HG03354 (cell line): ENCODE measurements at regions not wholly inside any gene's neighbourhood (a gene's known extent, or its start where the extent isn't known, plus 50 kb on each side); places are given as distances from the start of the nearest gene placed in this dataset.

Experiments
- ATAC-seq: cut with Tn5 transposase; IDR thresholded peaks from one replicate; pipeline ENCODE4 v1.9.1; 2021; ENCODE audit warnings: mild to moderate bottlenecking; ENCODE audit not compliant: unreplicated experiment, poor library complexity, severe bottlenecking

GRCh38 chr5:99119326-99119725 lies 190.5 kb upstream of the CHD1 start:
- no peak for ATAC-seq

DNA sequence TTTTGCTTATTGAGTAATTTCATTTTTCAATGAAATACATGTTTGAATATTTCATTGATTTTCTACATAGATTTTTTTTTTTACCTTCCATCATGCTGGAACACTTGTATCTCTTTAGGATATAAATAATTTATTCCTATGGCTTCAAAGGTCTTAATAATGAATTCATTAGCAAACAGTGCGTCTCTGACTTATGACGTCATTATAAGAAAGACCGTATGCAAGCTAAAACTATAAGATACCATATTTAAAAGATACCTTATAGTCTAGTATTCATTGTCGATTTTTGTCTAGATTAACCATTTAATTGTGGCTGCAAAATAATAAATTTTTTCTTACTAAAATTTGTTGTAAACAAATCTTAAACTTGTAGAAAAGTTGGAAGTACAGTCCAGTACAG lies 187.7 kb upstream of the CHD1 start:
- no peak for ATAC-seq

DNA sequence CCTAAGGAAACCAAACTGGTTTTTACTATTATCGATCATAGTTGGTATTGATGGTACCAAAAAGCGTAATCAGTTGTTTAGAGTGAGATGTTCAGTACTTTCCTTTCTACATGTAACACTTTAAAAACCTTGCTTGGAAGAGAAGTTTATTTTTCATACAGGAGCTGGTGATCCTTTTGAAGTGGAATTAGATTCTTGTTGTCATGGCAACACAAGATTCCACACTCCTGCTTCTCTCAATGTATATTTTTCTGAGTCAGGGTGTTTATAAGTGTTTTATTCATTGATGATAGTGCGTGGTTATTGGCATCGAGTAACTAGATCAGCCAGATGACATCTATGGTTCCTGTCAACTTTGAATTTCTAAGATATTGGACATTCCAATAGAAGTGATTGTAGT lies 181.1 kb upstream of the CHD1 start:
- ATAC-seq: no peak

DNA sequence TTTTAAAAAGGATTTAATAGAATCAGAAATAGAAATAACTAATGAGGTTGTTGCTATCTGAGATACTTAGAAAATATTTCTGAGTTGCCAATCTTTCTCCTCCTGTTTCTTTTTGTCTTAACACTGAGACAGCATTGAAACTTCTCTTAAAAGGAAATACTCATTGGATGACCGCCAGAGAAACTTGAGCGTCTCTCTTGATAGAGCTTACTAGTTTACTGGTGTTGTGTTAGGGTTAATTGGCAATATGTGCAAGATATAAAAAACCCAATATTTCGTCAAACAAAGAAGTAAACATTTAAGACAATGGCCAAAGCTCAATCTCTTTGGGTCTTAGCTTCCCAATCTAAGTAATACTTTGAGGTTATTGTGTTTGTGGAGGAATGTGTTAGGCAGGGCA lies 176.4 kb upstream of the CHD1 start:
- no peak for ATAC-seq

DNA sequence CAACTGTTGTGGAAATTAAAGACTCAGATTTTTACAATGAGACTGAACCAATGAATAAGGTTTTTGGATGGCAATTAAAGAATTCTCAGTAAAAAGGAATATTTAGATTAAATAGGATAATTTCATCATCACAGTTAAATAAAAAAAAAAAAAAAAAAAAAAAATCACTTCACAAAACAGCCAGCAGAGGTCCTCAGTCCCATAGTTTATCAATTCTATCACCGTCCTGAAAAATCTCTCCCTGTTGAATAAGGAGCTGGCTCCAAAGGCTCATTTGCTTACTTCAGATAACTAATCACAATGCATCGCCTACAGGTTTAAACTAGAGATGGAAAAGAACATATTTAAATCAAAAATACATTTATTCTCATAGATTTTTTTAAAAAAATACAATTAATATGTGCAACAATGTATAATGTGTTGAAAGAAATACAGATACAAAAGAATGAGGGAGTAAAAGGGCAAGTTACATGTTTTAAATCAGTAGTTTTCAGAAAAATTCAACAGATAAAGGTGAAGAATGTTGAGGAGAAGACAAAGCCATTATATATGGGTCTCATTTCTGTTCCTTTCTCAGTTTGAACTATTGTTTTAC lies 175.8 kb upstream of the CHD1 start:
- peak; percentile 62 for ATAC-seq

DNA sequence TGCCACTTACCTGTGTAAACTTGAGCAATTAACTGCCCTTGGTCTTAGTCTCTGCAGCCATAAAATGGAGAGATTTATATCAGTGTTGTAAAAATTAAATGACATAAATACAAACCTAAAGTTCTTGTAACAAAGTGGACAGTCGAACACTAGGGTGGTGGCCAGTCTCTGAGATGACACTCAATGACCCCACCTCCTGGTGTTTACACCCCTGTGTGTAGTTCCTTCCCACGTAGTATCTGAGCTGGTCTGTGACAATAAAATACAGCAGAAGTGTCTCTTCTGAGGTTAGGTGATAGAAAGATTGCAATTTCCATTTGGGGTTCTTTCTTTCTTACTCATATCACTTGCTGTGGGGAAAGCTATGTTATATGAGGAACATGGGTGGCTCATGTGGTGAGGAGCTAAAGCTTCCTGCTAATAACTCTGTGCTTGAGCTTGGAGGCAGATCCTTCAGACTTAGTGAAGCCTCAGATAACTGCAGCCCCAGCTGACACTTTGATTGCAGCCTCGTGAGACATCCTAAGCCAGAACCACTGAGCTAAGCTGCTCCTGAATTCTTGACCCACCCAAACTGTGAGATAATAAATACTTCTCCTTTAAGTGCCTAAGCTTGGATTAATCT lies 173.4 kb upstream of the CHD1 start:
- no peak for ATAC-seq

GRCh38 chr5:99099691-99100090 lies 170.9 kb upstream of the CHD1 start:
- no peak for ATAC-seq

DNA sequence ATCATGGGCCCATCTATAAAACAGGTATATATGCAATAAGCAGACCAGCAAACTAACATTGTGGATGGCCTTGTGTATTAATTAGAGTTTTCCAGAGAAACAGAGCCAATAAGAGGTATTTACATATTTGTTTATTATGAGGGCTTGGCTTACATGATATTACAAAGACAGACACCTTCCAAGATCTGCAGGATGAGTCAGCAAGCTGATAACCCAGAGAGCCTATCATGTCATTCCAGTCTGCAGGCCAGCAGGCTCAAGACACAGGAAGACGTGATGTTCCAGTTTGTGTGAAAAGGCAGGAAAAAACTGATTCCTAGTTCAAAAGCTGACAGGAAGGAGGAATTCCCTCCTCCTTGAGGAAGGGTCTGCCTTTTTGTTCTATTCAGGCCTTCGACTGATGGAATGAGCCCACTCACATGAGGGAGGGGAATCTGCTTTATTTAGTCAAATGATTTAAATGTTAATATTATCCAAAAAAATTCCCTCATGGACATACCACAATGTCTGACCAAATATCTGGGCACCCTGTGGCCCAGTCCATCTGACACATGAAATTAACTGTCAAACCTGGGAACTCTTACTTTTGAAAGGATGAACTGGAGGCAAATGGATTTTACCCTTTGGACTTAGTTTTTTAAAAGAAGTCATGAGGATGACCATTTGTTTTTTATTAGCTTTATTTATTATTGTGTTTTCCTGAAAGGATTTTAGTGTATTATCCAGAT lies 161.2 kb upstream of the CHD1 start:
- no peak for ATAC-seq

DNA sequence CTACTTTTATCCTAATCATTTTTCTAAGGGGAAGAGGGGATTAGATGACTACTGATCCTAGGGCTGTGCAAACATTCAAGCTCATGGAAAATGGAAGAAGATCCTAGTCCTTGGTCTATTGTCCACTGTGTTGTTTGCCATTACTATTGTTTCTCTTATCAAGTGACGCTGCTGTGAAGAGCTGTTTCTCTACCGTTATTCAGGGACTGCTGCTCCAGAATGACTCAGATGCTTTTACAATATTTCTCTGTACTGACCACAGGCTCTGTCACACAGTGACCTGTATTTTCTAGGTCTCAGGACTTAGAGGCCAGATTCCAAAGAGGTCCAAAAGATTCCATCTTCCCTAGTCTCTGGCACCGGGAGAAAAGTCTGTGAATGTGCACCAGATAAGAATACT lies 159.5 kb upstream of the CHD1 start:
- no peak for ATAC-seq

DNA sequence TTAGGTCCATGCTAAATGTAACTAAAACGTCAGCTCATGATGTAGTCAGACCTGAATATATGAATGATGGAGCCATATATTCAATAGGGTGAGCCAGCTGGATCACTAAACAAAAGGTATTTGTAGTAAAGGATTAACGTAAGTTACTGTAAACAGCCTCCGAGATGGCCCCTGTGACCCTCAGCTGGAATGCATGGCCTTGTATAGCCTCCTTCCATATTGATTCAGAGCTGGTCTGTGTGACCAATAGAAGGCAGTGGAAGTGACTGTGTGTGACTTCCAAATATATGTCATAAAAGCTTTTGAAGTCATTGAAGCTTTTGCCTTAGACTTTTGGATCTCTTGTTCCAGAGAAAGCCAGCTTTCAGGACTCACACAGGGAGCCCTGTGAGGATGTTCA lies 154.4 kb upstream of the CHD1 start:
- no peak for ATAC-seq

GRCh38 chr5:99081711-99082110 lies 152.9 kb upstream of the CHD1 start:
- ATAC-seq: no peak

GRCh38 chr5:99076723-99077640 lies 148.2 kb upstream of the CHD1 start:
- peak; percentile 79 for ATAC-seq

DNA sequence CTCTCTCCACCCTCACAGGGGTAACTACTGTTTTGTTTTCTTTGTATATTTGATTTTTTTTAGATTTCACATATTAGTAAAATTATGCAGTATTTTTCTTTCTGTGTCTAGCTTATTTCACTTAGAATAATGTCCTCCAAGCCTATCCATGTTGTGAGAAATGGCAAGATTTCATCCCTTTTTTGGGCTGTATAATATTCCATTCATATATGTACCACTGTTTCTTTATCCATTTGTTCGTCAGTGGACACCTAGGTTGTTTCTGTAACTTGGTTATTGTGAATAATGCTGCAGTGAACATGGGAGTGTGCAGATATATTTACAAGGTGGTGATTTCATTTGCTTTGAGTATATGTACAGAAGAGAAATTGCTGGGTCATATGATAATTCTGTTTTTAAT lies 144.0 kb upstream of the CHD1 start:
- no peak for ATAC-seq

DNA sequence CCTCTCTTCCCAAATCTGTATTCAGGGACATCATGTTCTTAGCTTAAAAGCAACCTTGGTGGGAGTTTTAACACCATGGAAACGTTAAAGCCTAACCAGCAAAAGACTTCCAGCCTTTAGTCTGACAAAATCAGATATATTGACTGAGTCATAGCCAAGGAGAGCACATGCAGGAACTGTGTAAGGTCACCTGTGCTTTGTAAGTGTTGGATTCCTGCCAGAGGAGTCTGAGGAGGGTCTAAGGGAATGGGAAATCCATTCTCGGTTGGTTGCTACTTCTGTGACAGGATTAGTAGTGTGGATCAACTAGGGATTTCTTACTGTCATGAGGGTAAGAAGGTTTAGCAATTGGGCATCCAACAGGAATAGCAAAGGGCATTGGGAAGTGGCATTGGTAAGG lies 142.0 kb upstream of the CHD1 start:
- no peak for ATAC-seq

GRCh38 chr5:99070362-99070761 lies 141.6 kb upstream of the CHD1 start:
- no peak for ATAC-seq

DNA sequence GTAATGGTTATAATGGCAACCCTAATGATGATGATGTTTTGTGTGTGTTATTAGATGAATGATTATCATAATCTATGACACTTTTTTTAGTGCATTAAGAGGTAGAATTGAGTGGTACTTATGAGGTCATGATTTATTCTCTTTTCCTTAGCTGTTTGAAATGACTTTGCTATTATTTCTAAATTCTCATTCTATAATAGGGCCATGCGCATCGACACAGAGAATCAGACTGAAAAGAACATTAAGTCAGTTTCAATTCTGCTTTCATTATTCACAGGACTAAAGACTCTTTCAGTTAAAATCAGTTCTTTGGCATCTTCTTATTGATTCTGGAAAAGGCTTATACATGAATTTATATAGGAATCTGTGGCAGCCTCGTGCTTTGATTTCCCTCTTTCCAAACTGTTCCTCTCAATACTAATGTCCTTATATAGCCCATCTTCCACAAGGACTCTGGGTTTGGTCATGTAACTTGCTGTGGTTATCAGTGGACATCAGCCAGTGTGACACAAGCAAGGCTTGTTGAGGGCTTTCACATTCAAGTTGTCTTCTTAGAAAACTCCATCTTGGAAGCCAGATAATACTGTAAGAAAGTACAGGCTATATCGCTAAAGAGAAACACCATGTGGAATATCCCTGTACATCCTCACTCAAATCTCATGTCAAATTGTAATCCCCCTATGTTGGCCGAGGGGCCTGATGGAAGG lies 140.3 kb upstream of the CHD1 start:
- peak; percentile 90 for ATAC-seq

DNA sequence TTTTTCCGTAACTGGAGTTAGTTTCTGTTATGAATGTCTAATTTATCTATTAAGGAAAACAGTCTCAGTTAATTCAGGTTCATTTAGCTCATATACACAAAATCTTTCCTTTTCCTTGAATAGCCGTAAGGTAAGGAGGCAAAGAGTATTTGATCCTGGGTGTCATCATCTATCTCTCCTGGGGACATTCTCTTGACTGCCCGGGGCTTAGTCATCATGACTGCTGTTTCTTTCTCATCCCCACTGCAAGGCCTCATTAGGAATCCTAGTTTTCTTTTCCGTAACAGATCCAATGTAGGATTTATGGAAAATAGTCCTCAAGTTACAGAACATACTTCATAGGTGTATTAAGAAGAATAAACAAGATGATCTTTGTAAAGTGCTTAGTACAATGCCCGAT lies 134.9 kb upstream of the CHD1 start:
- no peak for ATAC-seq

- ATAC-seq: no peak
Measured at GRCh38 chr5:99061711-99062110, 132.9 kb upstream of the CHD1 start.

DNA sequence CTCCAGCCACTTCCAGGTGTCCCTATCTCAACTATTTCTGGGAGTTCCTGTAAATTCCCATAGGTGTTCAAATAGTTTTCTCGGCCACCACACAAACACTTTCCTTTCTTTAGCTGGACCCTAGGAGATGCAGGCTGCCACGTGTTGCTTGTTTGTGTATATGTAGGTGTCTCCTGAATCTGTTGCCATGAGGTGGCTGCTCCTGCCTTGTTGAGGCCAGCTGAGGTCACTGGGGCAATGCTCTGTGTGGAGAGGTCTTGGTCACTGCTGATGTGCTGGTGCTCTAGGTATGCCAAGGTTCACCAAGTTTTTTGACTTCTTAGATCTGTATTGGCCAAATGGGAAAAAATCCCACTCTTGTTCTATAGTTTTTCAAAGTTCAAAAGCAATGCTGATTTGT lies 132.5 kb upstream of the CHD1 start:
- ATAC-seq: no peak
